ENCODE measurements at regions not wholly inside any gene's neighbourhood (a gene's known extent, or its start where the extent isn't known, plus 50 kb on each side); places are given as distances from the start of the nearest gene placed in this dataset.

- intact Hi-C loops (cut with DNase I) = no loop called here
- DNase-seq (no peak), ATAC-seq (no peak)
- WGBS, 2 donors = 32 to 33% methylated on average over 3 of the region's 3 CpGs
- H3K27ac ChIP-seq = no peak overlapping the region
- no peaks in the 10 kb centered on the region for H3K27me3 ChIP-seq
- H3K36me3 ChIP-seq = no peaks in the 10 kb centered on the region
- TF ChIP-seq, protein P1, sequence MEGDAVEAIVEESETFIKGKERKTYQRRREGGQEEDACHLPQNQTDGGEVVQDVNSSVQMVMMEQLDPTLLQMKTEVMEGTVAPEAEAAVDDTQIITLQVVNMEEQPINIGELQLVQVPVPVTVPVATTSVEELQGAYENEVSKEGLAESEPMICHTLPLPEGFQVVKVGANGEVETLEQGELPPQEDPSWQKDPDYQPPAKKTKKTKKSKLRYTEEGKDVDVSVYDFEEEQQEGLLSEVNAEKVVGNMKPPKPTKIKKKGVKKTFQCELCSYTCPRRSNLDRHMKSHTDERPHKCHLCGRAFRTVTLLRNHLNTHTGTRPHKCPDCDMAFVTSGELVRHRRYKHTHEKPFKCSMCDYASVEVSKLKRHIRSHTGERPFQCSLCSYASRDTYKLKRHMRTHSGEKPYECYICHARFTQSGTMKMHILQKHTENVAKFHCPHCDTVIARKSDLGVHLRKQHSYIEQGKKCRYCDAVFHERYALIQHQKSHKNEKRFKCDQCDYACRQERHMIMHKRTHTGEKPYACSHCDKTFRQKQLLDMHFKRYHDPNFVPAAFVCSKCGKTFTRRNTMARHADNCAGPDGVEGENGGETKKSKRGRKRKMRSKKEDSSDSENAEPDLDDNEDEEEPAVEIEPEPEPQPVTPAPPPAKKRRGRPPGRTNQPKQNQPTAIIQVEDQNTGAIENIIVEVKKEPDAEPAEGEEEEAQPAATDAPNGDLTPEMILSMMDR (IDR thresholded peaks at IDR 0.05) = no peak
- peaks cover 0 to 5% (median 0%) of the 10 kb centered on the region in 11 donors for H3K9me3 ChIP-seq
- no peak overlapping the region for H3K4me3 ChIP-seq
- no peaks in the 10 kb centered on the region for H3K4me1 ChIP-seq
Measured at GRCh38 chr5:25005431-25005830, 360.7 kb upstream of the CDH10 start.

- Histone ChIP-seq H3K27me3 (no peaks in the 10 kb centered on the region), H3K27ac (no peak overlapping the region), H3K4me3 (no peak overlapping the region), H3K4me1 (no peaks in the 10 kb centered on the region), H3K36me3 (no peaks in the 10 kb centered on the region), H3K9me3 (peaks cover 0 to 5% (median 0%) of the 10 kb centered on the region in 11 donors)
- ATAC-seq (no peak), DNase-seq (no peak)
- intact Hi-C loops (cut with DNase I) = no loop called here
- TF ChIP-seq, protein P1 (IDR thresholded peaks at IDR 0.05) = no peak
- WGBS, 2 donors = 83 to 88% methylated on average over 1 of the region's 1 CpG
Measured at GRCh38 chr5:25002371-25002770, 357.6 kb upstream of the CDH10 start.

DNA sequence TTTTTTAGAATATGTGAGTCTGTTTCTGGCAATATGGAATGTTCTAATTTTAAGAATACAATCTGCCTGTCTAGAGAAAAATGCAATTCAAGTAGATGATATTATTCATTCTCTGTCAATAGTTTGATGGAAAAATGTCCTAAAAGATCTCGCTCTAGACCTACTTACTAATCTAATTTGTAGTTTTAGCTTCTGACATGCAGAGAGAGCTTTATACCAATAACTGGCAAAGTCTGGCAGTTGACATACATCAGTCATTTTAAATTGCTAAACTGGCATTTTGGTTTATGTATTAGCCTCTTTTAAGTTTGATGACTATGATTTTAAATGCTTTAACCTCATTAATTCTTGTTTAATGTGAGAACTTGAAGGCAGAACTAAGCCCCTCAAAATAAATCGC is 355.0 kb upstream of the CDH10 start:
- Histone ChIP-seq H3K27ac (no peak overlapping the region), H3K4me1 (no peaks in the 10 kb centered on the region), H3K9me3 (peaks cover 0 to 22% (median 7%) of the 10 kb centered on the region in 11 donors), H3K27me3 (no peaks in the 10 kb centered on the region), H3K36me3 (no peaks in the 10 kb centered on the region), H3K4me3 (no peak overlapping the region)
- DNase-seq (no peak), ATAC-seq (no peak)
- TF ChIP-seq, protein P1 (IDR thresholded peaks at IDR 0.05) = no peak
- WGBS, 2 donors = 79 to 87% methylated on average over 2 of the region's 2 CpGs
- intact Hi-C loops (cut with DNase I) = no loop called here

- Histone ChIP-seq H3K27ac (no peak overlapping the region), H3K36me3 (no peaks in the 10 kb centered on the region), H3K27me3 (no peaks in the 10 kb centered on the region), H3K9me3 (peaks cover 0 to 23% (median 7%) of the 10 kb centered on the region in 11 donors), H3K4me3 (no peak overlapping the region), H3K4me1 (no peaks in the 10 kb centered on the region)
- intact Hi-C loops (cut with DNase I) = no loop called here
- ATAC-seq (no peak), DNase-seq (no peak)
- 44 to 64% methylated on average over 2 of the region's 2 CpGs for WGBS, 2 donors
- TF ChIP-seq, protein P1 (IDR thresholded peaks at IDR 0.05) = no peak
Measured at GRCh38 chr5:24998641-24999040, 353.9 kb upstream of the CDH10 start.

Data from heart right ventricle (tissue), 16 donors.